ENCODE measurements at regions not wholly inside any gene's neighbourhood (a gene's known extent, or its start where the extent isn't known, plus 50 kb on each side); places are given as distances from the start of the nearest gene placed in this dataset.

- no peak for DNase-seq (ENCODE audit: low read depth, low spot score)
- H3K4me1 ChIP-seq (ENCODE audit: control insufficient read depth, insufficient read depth, low read length) = no peaks in the 10 kb centered on the region
- H2AFZ ChIP-seq (ENCODE audit: control insufficient read depth, low read depth, low read length) = no peak overlapping the region
- H3K9ac ChIP-seq (ENCODE audit: control insufficient read depth, insufficient read depth, low read length) = no peak overlapping the region
- ATAC-seq = no peak
- BruUV-seq (replicated peaks) = no TSS peak
- POLR2A ChIA-PET = no interaction called here
- no peaks in the 10 kb centered on the region for H3K27me3 ChIP-seq (replicated peaks in 1 of 2; ENCODE audit: control insufficient read depth in 2 of 2, insufficient read depth in 2 of 2, low read length in 1 of 2)
- SMC1A ChIA-PET (ENCODE audit: uncharacterized antibody, unreplicated experiment) = no interaction called here
- no peak for FAIRE-seq
- no peaks in the 10 kb centered on the region for H3K79me2 ChIP-seq (ENCODE audit: control insufficient read depth, insufficient read depth, low read length)
- TF ChIP-seq RAD51 (IDR thresholded peaks at IDR 0.05) (peak; percentile 70; the same call in 1 of the 2 replicates), ASH2L (IDR thresholded peaks at IDR 0.05; ENCODE audit: borderline replicate concordance, low read depth) (no peak)
- RAD21 ChIA-PET (ENCODE audit: unreplicated experiment) = no interaction called here
- no peak overlapping the region for H3K4me3 ChIP-seq
- intact Hi-C loops (cut with micrococcal nuclease; ENCODE audit: unreplicated experiment) = no loop called here
- H3K9me3 ChIP-seq (replicated peaks; ENCODE audit: control insufficient read depth, insufficient read depth, low read length) = no peaks in the 10 kb centered on the region
- in situ Hi-C loops (cut with MboI) = no loop called here
- CTCF ChIA-PET = no interaction called here
- no peak overlapping the region for H3K27ac ChIP-seq (ENCODE audit: control insufficient read depth, insufficient read depth)
- H3K36me3 ChIP-seq (ENCODE audit: control insufficient read depth in 2 of 2, insufficient read depth in 2 of 2, low read length in 1 of 2) = no peaks in the 10 kb centered on the region
- H3K4me2 ChIP-seq (ENCODE audit: control insufficient read depth, insufficient read depth) = no peak overlapping the region
- 0% methylated on average over 1 of the region's 1 CpG for WGBS (ENCODE audit: insufficient coverage, insufficient replicate concordance, low lambda C conversion rate, missing lambda C conversion rate)
- no peaks in the 10 kb centered on the region for H4K20me1 ChIP-seq (ENCODE audit: control insufficient read depth, insufficient read depth)
Observed at GRCh38 chr5:8940934-8941333, 604.9 kb downstream of the SEMA5A start.

- no peaks in the 10 kb centered on the region for H3K4me1 ChIP-seq (ENCODE audit: control insufficient read depth, insufficient read depth, low read length)
- no peaks in the 10 kb centered on the region for H3K79me2 ChIP-seq (ENCODE audit: control insufficient read depth, insufficient read depth, low read length)
- POLR2A ChIA-PET = no interaction called here
- no peak overlapping the region for H3K4me2 ChIP-seq (ENCODE audit: control insufficient read depth, insufficient read depth)
- no peak overlapping the region for H2AFZ ChIP-seq (ENCODE audit: control insufficient read depth, low read depth, low read length)
- in situ Hi-C loops (cut with MboI) = no loop called here
- no peak overlapping the region for H3K27ac ChIP-seq (ENCODE audit: control insufficient read depth, insufficient read depth)
- SMC1A ChIA-PET (ENCODE audit: uncharacterized antibody, unreplicated experiment) = no interaction called here
- no peak for TF ChIP-seq CREM (IDR thresholded peaks at IDR 0.05; ENCODE audit: low read depth)
- no peak for TF ChIP-seq GATAD2B (conservative IDR thresholded peaks at IDR 0.05; ENCODE audit: low read depth)
- H3K9ac ChIP-seq (ENCODE audit: control insufficient read depth, insufficient read depth, low read length) = no peak overlapping the region
- RAD21 ChIA-PET (ENCODE audit: unreplicated experiment) = no interaction called here
- intact Hi-C loops (cut with micrococcal nuclease; ENCODE audit: unreplicated experiment) = no loop called here
- H3K27me3 ChIP-seq (replicated peaks in 1 of 2; ENCODE audit: control insufficient read depth in 2 of 2, insufficient read depth in 2 of 2, low read length in 1 of 2) = no peaks in the 10 kb centered on the region
- CTCF ChIA-PET = no interaction called here
- no peaks in the 10 kb centered on the region for H4K20me1 ChIP-seq (ENCODE audit: control insufficient read depth, insufficient read depth)
- WGBS (ENCODE audit: insufficient coverage, insufficient replicate concordance, low lambda C conversion rate, missing lambda C conversion rate) = 24% methylated on average over 3 of the region's 3 CpGs
- no peaks in the 10 kb centered on the region for H3K9me3 ChIP-seq (replicated peaks; ENCODE audit: control insufficient read depth, insufficient read depth, low read length)
- no peaks in the 10 kb centered on the region for H3K36me3 ChIP-seq (ENCODE audit: control insufficient read depth in 2 of 2, insufficient read depth in 2 of 2, low read length in 1 of 2)
- BruUV-seq (replicated peaks) = no TSS peak
- ATAC-seq (no peak), FAIRE-seq (no peak), DNase-seq (ENCODE audit: low read depth, low spot score) (no peak)
- no peak overlapping the region for H3K4me3 ChIP-seq
Observed at GRCh38 chr5:8943301-8943700, 602.6 kb downstream of the SEMA5A start.

Data from GM12878 (cell line).